Inferior parietal cortex (tissue), 1 donor: ENCODE measurements at regions not wholly inside any gene's neighbourhood (a gene's known extent, or its start where the extent isn't known, plus 50 kb on each side); places are given as distances from the start of the nearest gene placed in this dataset.

Experiments
- DNase-seq: peaks from one replicate; pipeline ENCODE4 v3.0.0-alpha.2; 2016; ENCODE audit errors: extremely low spot score

DNA sequence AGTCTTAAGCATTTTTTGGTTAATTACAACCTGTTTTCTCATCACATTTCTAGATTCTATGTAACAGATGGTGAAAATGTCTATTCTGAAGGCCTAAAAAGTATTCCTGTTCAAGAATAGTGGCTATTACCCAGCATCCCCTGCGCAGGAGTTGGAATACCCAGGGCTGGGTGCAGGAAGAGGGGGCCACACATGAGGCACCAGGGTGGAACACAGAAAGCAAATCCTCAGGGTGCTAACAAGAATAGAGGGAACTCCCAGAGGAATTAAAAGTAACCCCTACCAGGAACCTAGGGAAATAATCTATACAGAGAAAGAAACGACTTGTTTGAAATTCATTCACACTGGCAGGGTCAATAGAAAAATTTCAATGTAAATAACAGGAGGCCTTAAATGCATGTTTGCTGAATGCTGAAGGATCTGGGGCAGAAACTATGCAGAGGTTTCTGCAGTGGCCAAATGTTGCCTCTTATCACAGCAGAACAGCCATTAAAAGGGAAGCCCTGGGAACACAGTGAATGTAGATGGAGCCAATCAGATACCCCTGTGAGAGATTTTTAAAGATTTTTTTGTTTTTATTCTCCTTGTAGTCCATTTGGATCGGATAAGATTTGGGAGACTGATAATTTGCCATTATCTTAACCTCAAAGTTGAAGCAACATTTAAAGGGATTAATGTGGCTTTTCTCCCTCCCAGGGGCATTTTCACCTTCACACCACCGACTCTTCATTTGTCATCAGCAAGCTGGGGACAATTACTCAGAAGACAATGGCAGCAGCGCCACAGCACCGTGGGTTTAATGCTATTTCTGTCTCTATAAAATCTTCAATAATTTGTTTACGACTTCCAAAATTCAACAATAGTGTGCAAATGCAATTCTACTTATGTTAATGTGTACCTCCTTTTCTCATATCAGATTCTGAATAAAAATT, 196.0 kb upstream of the PSMD7 start:
- DNase-seq = no peak

DNA sequence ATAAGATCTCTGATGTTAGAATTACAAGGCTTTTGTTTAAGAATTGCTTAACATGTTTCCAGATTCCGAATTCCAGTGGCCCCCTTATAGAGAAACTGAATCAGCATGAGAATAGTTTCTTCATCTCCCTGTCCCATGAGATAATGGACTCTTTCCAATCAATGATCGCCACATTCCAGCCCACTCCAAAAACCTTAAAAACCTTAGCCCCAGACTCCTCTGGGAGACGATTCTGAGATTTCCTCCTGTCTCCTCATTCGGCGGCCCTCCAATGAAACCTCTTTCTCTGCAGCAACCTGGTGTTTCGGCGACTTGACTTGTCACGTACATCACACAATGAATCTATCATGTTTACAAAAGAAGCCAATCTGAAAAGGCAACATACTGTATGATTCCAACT, 197.1 kb upstream of the PSMD7 start:
- no peak for DNase-seq

DNA sequence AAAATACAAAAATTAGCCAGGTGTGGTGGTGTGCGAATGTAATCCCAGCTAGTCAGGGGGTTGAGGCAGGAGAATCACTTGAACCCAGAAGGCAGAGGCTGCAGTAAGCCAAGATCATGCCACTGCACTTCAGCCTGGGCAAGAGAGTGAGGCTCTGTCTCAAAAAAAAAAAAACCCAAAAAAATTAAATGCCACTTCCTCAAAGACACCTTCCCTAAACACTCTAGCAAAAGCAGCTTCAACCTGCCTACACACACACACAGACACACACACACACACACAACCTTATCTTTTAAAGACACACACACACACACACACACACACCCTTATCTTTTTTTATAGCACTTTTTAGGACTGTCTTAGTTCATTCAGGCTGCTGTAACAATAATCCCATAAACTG, 201.7 kb upstream of the PSMD7 start:
- DNase-seq = no peak

DNA sequence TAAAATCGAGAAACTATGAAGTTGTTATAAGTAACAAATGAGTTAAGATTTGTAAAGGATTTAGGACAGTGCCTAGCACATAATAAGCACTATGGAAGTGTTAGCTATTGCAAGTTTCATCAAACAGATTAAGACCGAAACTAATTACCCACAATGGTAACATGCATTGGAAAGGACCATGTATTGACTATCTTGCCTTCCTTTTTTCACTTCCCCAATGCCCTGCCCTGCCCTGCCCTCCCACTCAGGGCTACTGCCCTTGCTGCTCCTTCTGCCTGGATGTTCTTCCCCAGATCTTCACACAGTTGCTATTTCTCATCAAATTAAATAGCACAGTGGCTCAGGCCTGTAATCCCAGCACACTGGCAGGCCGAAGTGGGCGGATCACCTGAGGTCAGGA, 202.1 kb upstream of the PSMD7 start:
- no peak for DNase-seq

DNA sequence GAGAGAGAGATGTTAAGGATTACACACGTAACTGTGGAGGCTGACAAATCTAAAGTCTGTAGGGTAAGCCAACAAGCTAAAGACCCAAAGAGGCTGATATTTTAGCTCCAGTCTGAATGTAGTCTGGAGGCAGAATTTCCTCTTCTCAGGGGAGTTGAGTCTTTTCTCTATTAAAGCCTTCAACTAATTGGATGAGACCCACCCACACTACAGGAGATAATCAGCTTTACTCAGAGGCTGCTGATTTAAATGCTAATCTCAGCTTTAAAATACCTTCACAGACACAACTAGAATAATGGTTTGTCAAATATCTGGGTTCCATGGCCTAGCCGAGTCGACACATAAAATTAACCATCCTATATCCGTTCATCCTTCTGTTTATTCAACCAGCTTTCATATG, 204.3 kb upstream of the PSMD7 start:
- DNase-seq = no peak

DNA sequence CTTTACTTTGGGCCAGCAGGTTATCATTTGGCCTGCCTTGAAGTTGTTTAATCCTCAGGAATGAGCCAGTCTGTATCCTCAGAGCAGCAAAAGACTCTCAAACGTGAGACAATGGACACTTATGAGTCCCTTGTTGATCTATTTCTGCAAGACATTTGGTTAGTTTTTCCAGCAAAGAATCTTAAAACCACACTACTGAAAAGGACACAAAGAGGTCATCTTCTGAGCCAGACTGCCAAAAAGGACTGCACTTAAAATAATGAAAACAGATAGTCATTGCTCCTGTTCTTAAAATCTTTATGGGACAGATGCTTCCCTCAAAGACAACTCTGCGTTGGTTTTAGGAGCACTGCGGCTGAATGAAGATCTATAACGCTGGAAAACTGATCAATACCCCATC, 205.7 kb upstream of the PSMD7 start:
- DNase-seq = no peak

DNA sequence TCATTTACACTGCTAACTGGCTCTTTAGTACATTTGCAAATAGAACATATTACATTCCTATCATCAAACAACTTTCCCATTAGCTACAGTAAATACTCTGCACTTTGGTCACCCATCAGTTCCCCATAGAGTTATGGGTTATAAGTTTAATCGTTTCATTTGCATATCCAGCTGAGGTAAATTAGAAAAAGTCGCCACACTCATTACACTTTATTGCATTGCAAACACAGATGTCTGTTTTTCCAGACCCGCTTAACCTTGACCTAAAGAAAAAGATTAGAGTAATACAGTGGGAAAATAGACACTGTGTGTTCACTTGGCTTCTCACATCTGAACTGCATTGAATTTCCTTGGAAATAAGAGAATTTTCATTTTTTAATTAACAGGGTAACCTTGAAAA, 213.1 kb upstream of the PSMD7 start:
- DNase-seq = no peak

DNA sequence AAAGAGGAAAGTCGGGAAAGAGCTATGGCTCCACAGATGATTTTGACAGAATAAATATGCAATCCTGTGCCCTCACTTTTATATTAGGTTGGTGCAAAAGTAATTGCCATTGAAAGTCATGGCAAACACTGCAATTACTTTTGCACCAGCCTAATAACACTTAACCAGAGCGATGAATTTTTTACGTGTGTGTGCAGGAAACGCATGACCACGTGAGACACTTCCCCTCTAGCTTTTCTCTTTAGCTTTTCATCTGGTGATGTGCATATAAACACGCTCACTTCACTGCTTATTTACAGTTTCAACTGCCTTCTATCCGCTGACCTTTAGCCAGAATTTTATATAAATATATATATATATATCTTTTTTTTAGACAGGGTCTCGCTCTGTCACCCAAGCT, 216.3 kb upstream of the PSMD7 start:
- DNase-seq = no peak

DNA sequence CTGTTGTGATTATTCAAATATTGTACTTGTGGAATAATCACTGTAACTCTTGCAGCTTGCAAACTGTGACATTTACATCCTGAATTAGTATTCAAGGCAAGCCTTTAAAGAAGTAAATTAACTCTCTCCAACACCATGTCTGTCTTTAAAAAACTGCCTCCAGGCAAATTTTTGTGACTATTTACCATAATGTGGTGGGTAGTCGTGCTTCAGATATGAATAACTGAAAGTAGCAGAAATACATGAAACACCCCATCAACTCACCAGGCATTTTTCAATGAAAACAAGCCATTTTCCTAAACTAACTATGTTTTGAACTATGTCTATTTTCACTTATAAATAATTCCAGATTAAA, 217.4 kb upstream of the PSMD7 start:
- no peak for DNase-seq

DNA sequence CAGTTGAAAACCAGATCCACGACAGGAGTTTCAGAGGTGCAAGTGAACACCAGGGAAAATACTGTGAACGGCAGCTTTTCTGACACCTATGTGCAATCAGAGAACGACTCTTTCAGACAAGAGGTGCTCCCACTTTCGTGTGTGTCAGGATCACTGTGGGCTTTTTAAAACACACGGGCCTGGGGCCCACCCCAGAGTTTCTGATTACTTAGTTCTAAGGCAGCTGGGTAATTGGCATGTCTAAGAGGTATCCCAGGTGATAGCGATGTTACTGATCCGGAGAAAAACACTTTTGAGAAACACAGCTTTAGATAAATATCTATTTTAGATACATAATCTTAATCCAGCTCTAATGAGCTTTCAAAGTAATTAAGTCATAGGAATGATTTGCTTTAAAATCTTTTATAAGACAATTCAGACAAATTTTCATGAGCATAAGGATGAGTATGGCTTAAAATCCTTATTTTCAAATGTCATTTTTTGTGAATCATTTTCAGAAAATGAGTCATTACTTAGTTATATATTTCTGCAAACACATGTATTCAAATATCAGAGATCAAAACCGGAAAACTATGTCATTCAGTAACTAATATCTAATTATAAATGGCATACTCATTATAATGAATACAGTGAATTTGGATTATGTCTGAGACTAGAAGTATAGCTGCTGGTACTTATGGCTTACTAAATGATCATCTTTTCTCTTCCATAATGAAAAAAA, 217.9 kb upstream of the PSMD7 start:
- DNase-seq = no peak

DNA sequence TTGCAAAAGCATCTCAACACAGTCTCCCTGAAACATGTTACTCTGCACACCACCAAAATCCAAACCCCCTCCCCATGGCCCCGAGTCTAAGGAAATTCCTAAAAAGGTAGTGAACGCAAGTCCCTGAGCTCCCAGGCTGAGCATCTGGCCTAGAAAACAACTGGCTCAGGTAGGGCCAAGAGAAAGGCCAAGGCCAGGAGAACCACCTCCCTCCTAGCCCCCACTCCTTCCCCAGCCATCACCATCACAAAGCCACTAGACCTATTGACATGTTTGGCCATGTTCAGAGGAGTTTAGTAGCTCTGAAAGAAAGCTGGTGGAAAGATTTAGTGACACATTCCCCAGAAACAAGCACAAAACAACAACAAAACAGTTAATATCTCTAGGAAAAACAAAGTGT, 220.0 kb upstream of the PSMD7 start:
- no peak for DNase-seq

DNA sequence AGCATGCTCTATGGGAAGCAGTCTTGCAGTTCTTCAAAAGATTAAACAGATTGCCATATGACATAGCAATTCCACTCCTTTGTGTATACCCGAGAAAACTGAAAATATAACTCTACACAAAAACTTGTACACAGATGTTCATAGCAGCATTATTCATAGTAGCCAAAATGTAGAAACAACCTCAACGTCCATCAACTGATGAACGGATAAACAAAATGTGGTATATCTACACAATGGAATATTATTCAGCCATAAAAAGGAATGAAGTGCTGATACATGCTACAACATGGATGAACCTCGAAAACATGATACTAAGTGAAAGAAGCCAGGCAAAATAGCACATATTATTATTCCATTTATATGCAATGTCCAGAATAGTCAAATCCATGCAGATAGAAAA, 221.2 kb upstream of the PSMD7 start:
- no peak for DNase-seq

DNA sequence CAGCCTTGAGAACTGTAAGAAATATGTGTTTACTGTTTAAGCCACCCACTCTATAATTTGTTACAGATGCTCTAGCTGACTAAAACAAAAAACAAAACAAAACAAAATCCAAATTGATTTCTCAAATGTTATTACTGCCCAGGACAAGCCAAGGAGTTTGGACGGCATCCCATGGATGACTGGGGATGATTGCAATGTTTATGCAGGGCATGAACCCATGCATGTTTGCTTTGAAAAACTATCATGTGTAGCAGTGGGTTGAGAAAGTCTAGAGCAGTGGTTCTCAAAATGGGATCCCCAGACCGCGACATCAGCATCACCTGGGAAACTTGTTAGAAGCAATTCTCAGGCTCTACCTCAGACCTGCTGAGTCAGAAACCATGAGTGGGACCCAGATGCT, 223.2 kb upstream of the PSMD7 start:
- no peak for DNase-seq

DNA sequence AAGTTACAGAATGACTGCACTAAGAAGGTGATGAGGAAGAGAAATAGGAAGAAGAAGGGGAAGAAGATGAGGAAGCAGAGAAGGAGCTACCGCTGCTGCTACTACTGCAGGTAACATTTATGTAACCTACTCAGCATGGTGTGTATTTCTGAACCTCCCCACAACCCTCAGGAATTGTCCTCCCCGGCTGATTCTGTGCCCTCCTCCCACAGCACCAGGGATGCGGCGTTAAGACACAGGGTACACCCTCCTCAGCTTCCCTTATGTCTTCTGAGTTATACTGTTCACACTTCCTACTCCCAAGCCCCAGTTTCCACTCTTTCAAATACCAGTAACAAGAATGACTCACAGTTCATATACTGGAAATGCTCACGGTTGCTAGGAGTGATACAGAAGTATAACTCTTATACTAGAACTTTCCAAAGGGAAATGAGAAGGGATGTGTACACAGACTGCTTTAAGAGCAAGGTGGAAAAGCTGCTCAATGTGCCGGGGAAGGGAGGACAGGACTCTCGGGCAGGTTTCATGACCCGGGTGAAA, 224.5 kb upstream of the PSMD7 start:
- no peak for DNase-seq

DNA sequence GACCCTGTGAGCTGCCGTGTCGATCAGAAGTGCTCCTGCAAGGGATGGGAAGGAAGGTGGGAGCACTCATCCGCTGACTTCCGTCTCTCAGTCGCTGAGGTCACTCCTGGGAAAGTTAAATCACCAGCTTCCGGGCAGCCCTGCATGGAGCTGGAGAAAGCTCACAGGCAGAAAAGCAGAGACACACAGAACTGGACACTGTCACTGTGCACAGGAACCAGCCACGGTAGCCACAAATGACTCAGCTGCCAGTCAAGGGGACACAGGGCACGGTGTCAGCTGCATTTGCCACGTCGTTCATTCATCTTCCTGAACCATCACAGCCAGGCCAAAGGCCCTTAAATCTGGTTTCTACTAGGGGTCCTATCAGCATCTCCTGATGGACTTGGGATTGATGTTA, 226.4 kb upstream of the PSMD7 start:
- DNase-seq = no peak

DNA sequence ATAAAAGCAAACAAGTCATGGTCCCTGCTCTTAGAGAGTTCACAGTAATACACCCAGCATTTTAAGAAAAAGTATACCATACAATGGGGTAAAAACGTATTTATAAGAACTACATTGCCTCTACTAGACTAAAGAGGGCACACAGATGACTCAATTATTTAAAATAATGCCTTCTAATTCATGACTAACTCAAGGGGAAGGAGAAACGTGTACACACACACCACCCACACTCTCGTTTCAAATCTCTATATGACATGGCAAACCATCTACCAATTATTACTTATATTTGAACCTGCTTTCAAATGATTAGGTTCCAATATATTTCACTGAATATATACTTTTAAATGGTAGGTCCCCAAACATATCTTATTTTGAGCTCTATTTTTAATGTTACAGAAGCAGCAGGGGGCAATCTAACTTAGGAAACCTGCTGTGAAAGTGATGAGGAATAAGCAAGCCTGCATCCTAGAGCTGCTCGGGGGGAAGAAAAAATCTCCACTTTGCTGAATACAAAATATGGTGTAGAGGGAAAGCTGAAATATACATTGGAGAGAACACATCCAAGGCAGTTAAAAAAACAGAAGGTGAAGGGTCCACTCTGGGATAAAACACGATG, 232.4 kb upstream of the PSMD7 start:
- no peak for DNase-seq

DNA sequence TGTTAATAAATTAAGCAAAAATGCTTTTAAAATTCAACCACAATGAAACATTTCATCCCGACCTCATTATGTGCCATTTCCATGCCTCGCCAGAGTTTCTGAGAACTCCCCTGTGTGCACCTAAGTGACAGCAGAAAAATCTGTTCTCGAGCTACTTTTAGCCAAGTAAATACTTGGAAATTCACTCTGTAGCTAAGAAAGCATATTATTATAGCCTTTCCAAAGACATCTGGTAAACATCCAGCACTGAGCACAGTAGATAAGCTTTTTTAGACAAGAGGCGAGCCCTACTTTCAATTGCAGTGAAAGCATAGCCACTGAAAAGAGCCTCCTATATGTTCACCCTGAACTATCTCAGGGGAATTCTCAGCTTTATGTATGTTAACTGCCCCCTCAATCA, 242.8 kb upstream of the PSMD7 start:
- DNase-seq = peak; percentile 9

DNA sequence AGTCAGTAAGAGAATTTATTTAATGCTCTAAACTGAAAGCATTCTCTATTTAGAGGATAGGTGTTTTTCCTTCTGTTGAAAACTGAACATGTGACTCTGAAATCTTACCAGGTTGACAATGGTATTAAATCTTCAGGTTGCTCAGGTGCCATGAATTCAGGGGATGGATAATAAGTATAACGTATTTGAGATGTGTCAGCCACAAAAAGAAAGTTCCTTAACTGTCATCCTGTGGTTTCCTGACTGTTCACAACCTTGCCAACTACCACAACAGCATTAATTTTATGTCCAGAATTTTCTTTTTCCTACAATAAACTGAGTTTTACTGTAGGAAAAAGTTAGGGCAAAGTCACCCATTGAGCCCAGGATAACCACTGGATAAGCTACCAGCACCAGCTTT, 243.3 kb upstream of the PSMD7 start:
- DNase-seq = no peak

DNA sequence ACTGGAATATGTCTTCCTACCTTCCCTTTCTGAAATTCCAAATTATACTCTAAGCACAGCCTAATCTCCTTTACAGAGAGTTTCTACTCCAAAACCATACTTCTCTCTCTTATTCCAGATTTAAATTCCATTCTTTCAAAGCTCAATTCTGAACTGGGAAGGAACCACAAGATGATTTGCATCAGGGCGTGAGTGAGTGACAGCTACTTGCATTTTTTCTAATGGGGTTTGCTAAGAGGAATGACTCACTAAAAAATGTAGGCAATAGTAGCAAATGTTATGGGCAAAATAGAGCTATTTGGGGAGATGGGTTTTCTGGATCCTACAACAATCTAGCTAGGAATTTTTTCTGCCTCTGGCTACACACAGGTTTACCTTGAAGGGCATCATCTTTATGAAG, 244.6 kb upstream of the PSMD7 start:
- no peak for DNase-seq

DNA sequence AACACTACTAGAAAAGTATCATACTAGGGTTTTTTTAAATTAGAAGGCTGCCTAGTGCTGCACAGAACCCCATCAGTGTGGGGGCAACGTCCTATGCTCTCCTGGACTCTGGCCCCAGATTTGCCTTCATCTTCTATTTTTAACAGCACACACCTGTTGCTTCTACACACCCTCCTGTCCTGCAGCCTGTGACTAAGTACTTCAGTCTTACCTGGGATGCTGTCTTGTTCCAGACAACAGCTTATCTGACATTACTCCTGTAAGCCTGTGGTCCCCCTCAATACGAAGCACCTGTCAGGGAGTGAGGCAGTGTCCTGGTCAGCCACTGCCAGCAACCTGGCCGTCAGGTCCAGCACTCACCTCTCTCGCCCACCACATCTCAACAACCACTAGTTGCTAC, 247.6 kb upstream of the PSMD7 start:
- no peak for DNase-seq

DNA sequence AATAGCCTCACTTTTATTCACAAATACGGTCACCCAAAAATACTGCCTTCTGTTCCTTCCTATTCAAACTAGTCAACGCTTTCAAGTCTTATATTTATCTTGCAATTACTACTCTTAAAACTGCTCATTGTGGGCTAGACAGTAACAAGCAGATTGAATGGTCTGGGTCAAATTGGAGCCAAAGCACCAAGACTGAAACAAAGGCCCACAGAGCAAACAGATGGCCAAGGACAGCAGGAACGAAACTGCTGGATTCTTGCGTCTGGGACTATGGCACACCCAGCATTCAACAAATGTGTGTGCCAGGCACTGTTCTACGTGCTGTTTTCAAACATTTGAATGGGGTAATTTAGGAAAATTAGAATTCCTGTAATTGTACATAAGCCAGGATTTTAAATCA, 250.1 kb upstream of the PSMD7 start:
- no peak for DNase-seq

DNA sequence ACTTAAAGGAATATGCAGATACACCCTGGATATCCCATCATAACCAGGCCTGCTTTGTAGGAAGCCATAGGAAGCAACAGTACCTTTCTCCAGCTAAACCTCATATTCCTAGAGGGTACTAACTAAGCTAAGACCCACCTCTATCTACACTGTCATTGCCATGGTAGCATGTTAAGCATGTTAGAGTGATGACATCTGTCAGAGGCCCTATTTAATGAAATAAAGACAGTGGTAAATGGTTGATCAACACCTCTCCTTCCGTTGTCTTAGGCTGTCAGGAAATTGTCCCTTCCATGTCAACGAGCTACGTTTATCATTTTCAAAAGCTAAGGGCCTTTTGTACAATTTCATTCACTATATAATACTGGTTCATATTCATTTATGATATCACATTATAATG, 251.1 kb upstream of the PSMD7 start:
- DNase-seq = no peak

DNA sequence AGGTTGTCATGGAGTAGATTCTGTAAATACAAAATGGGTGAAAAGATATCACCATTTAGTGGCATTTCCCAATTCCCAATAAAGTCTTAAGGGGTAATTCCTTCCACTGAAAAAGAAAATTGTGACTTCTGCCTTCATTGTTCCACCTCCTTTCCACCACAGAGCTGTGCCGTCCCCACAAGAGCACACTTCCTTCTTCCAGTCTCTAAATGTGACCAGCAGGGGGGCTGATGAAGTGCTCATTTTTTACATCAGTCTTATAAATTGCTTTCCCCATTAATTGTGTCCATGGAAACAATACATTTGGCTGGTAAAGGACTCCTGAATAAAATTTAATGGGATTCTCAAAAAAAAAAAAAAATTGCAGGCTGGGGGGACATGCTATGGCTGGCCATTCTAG, 260.8 kb upstream of the PSMD7 start:
- no peak for DNase-seq
